Upper lobe of right lung (tissue), 1 donor: ENCODE measurements at regions not wholly inside any gene's neighbourhood (a gene's known extent, or its start where the extent isn't known, plus 50 kb on each side); places are given as distances from the start of the nearest gene placed in this dataset.

Source experiments
- ATAC-seq: fragments of 200-7000 bp; cut with Tn5 transposase; one replicate; pipeline ENCODE4 v1.9.1; 2020; ENCODE audit warnings: mild to moderate bottlenecking, moderate library complexity
- DNase-seq: peaks from one replicate; pipeline ENCODE4 v3.0.0-alpha.2; 2020
- H3K27ac ChIP-seq: fragments of 200-600 bp; one replicate; pipeline ENCODE4 v1.8.0; 2022
- H3K27me3 ChIP-seq: fragments of 200-600 bp; one replicate; pipeline ENCODE4 v1.8.0; 2022; ENCODE audit warnings: mild to moderate bottlenecking
- H3K36me3 ChIP-seq: fragments of 200-600 bp; one replicate; pipeline ENCODE4 v1.8.0; 2022
- H3K4me1 ChIP-seq: fragments of 200-600 bp; one replicate; pipeline ENCODE4 v1.8.0; 2022
- H3K4me3 ChIP-seq: fragments of 200-600 bp; one replicate; pipeline ENCODE4 v1.8.0; 2022; ENCODE audit warnings: mild to moderate bottlenecking
- H3K9me3 ChIP-seq: fragments of 200-600 bp; one replicate; pipeline ENCODE4 v1.8.0; 2022
- CTCF ChIP-seq: fragments of 200-600 bp; IDR thresholded peaks from one replicate; pipeline ENCODE4 v1.8.0; 2022; ENCODE audit warnings: antibody characterized with exemption
- intact Hi-C: fragments of 100-400 bp; cut with DNase I; formaldehyde crosslinking; loops from one replicate; pipeline ENCODE4 v1.11.0; 2022
- donor health status: DM: no; HTN: yes; CAD: no; lungs with severe emphysema.

- TF ChIP-seq CTCF, result no peak
- H3K27ac ChIP-seq, result no peak overlapping the region
- H3K36me3 ChIP-seq, result no peaks in the 10 kb centered on the region
- no peak overlapping the region for H3K4me3 ChIP-seq
- ATAC-seq (no peak), DNase-seq (no peak)
- H3K4me1 ChIP-seq, result no peaks in the 10 kb centered on the region
- intact Hi-C loops, result no loop called here
- no peaks in the 10 kb centered on the region for H3K9me3 ChIP-seq
- no peaks in the 10 kb centered on the region for H3K27me3 ChIP-seq
Observed at GRCh38 chr10:107561136-107561650, 396.7 kb upstream of the SORCS1 start.

- Histone ChIP-seq H3K9me3 (no peaks in the 10 kb centered on the region), H3K27ac (no peak overlapping the region), H3K4me3 (no peak overlapping the region), H3K4me1 (no peaks in the 10 kb centered on the region), H3K36me3 (no peaks in the 10 kb centered on the region), H3K27me3 (no peaks in the 10 kb centered on the region)
- no peak for DNase-seq
- intact Hi-C loops, result no loop called here
- no peak for ATAC-seq
- no peak for TF ChIP-seq CTCF
Observed at GRCh38 chr10:107557916-107558315, 393.4 kb upstream of the SORCS1 start.

- H3K9me3 ChIP-seq, result no peaks in the 10 kb centered on the region
- intact Hi-C loops, result no loop called here
- no peaks in the 10 kb centered on the region for H3K36me3 ChIP-seq
- no peaks in the 10 kb centered on the region for H3K27me3 ChIP-seq
- H3K4me3 ChIP-seq, result no peak overlapping the region
- ATAC-seq (no peak), DNase-seq (no peak)
- H3K4me1 ChIP-seq, result no peaks in the 10 kb centered on the region
- TF ChIP-seq CTCF, result no peak
- no peak overlapping the region for H3K27ac ChIP-seq
Observed at GRCh38 chr10:107554333-107554732, 389.8 kb upstream of the SORCS1 start.

- H3K9me3 ChIP-seq, result no peaks in the 10 kb centered on the region
- H3K4me3 ChIP-seq, result no peak overlapping the region
- TF ChIP-seq CTCF, result no peak
- DNase-seq, result no peak
- ATAC-seq, result no peak
- H3K27me3 ChIP-seq, result no peaks in the 10 kb centered on the region
- no peaks in the 10 kb centered on the region for H3K4me1 ChIP-seq
- intact Hi-C loops, result no loop called here
- no peak overlapping the region for H3K27ac ChIP-seq
- no peaks in the 10 kb centered on the region for H3K36me3 ChIP-seq
Observed at GRCh38 chr10:107553470-107553869, 389.0 kb upstream of the SORCS1 start.

- no peak overlapping the region for H3K27ac ChIP-seq
- no peaks in the 10 kb centered on the region for H3K27me3 ChIP-seq
- no peak for ATAC-seq
- no peak overlapping the region for H3K4me3 ChIP-seq
- no peak for DNase-seq
- no peak for TF ChIP-seq CTCF
- intact Hi-C loops, result no loop called here
- no peaks in the 10 kb centered on the region for H3K9me3 ChIP-seq
- no peaks in the 10 kb centered on the region for H3K36me3 ChIP-seq
- H3K4me1 ChIP-seq, result no peaks in the 10 kb centered on the region
Observed at GRCh38 chr10:107552963-107553362, 388.5 kb upstream of the SORCS1 start.

- Histone ChIP-seq H3K4me3 (no peak overlapping the region), H3K36me3 (no peaks in the 10 kb centered on the region), H3K27ac (no peak overlapping the region), H3K27me3 (no peaks in the 10 kb centered on the region), H3K4me1 (no peaks in the 10 kb centered on the region), H3K9me3 (no peaks in the 10 kb centered on the region)
- DNase-seq, result no peak
- intact Hi-C loops, result no loop called here
- no peak for ATAC-seq
- no peak for TF ChIP-seq CTCF
Observed at GRCh38 chr10:107548301-107548700, 383.8 kb upstream of the SORCS1 start.
